ENCODE measurements at regions not wholly inside any gene's neighbourhood (a gene's known extent, or its start where the extent isn't known, plus 50 kb on each side); places are given as distances from the start of the nearest gene placed in this dataset.

- no peak for TF ChIP-seq CTCF (IDR thresholded peaks at IDR 0.05; ENCODE audit: borderline replicate concordance)
- Histone ChIP-seq H3K4me1 (peaks cover 31% of the 10 kb centered on the region), H3K27me3 (ENCODE audit: low read depth) (no peaks in the 10 kb centered on the region), H3K9me3 (replicated peaks) (no peaks in the 10 kb centered on the region), H3K27ac (replicated peaks) (no peak overlapping the region), H3K4me3 (no peak overlapping the region), H3K36me3 (no peaks in the 10 kb centered on the region)
- DNase-seq: no peak
- intact Hi-C loops (cut with micrococcal nuclease): no loop called here
Observed at GRCh38 chr14:23861666-23862065, 91.9 kb upstream of the DHRS4 start.

GRCh38 chr14:23862513-23862912, 91.1 kb upstream of the DHRS4 start:
- Histone ChIP-seq H3K27me3 (ENCODE audit: low read depth) (no peaks in the 10 kb centered on the region), H3K36me3 (no peaks in the 10 kb centered on the region), H3K4me3 (no peak overlapping the region), H3K27ac (replicated peaks) (no peak overlapping the region), H3K9me3 (replicated peaks) (no peaks in the 10 kb centered on the region), H3K4me1 (peaks cover 31% of the 10 kb centered on the region)
- no peak for DNase-seq
- TF ChIP-seq CTCF (IDR thresholded peaks at IDR 0.05; ENCODE audit: borderline replicate concordance): no peak
- intact Hi-C loops (cut with micrococcal nuclease): no loop called here

GRCh38 chr14:23863836-23864235, 89.7 kb upstream of the DHRS4 start:
- TF ChIP-seq CTCF (IDR thresholded peaks at IDR 0.05; ENCODE audit: borderline replicate concordance): no peak
- DNase-seq: no peak
- Histone ChIP-seq H3K4me1 (peaks cover 31% of the 10 kb centered on the region), H3K27ac (replicated peaks) (no peak overlapping the region), H3K9me3 (replicated peaks) (no peaks in the 10 kb centered on the region), H3K27me3 (ENCODE audit: low read depth) (no peaks in the 10 kb centered on the region), H3K4me3 (no peak overlapping the region), H3K36me3 (no peaks in the 10 kb centered on the region)
- intact Hi-C loops (cut with micrococcal nuclease): no loop called here

- Histone ChIP-seq H3K4me1 (peaks cover 31% of the 10 kb centered on the region), H3K4me3 (no peak overlapping the region), H3K9me3 (replicated peaks) (no peaks in the 10 kb centered on the region), H3K36me3 (no peaks in the 10 kb centered on the region), H3K27me3 (ENCODE audit: low read depth) (no peaks in the 10 kb centered on the region), H3K27ac (replicated peaks) (peak overlapping the region; percentile 39)
- intact Hi-C loops (cut with micrococcal nuclease): no loop called here
- no peak for TF ChIP-seq CTCF (IDR thresholded peaks at IDR 0.05; ENCODE audit: borderline replicate concordance)
- no peak for DNase-seq
Observed at GRCh38 chr14:23864259-23864658, 89.3 kb upstream of the DHRS4 start.

GRCh38 chr14:23864861-23865260, 88.7 kb upstream of the DHRS4 start:
- Histone ChIP-seq H3K4me3 (no peak overlapping the region), H3K9me3 (replicated peaks) (no peaks in the 10 kb centered on the region), H3K27me3 (ENCODE audit: low read depth) (no peaks in the 10 kb centered on the region), H3K27ac (replicated peaks) (peak overlapping the region; percentile 39), H3K36me3 (no peaks in the 10 kb centered on the region), H3K4me1 (peaks cover 31% of the 10 kb centered on the region)
- intact Hi-C loops (cut with micrococcal nuclease): no loop called here
- TF ChIP-seq CTCF (IDR thresholded peaks at IDR 0.05; ENCODE audit: borderline replicate concordance): no peak
- DNase-seq: no peak

- Histone ChIP-seq H3K4me1 (peaks cover 31% of the 10 kb centered on the region), H3K27ac (replicated peaks) (peak overlapping the region; percentile 39), H3K36me3 (no peaks in the 10 kb centered on the region), H3K27me3 (ENCODE audit: low read depth) (no peaks in the 10 kb centered on the region), H3K4me3 (no peak overlapping the region), H3K9me3 (replicated peaks) (no peaks in the 10 kb centered on the region)
- DNase-seq: no peak
- no peak for TF ChIP-seq CTCF (IDR thresholded peaks at IDR 0.05; ENCODE audit: borderline replicate concordance)
- intact Hi-C loops (cut with micrococcal nuclease): no loop called here
Observed at GRCh38 chr14:23865502-23865901, 88.1 kb upstream of the DHRS4 start.

All from left ventricle myocardium inferior (tissue), 1 donor.